B cell (primary cell): ENCODE measurements at regions not wholly inside any gene's neighbourhood (a gene's known extent, or its start where the extent isn't known, plus 50 kb on each side); places are given as distances from the start of the nearest gene placed in this dataset.

Experiments used
- ATAC-seq: fragments of 200-7000 bp; cut with Tn5 transposase; one replicate; pipeline ENCODE4 v1.10.0; 2021; ENCODE audit warnings: low read depth, mild to moderate bottlenecking, moderate number of reproducible peaks, moderate library complexity
- CTCF ChIA-PET: fragments of 350-600 bp; sonication (Branson Sonifier 250); formaldehyde crosslinking; loops from one replicate; lab custom pipeline; 2021; ENCODE audit warnings: antibody characterized with exemption, inconsistent platforms; lab: Charles Lee
- POLR2A ChIA-PET: fragments of 350-600 bp; sonication (Branson Sonifier 250); formaldehyde crosslinking; loops from one replicate; lab custom pipeline; 2021; ENCODE audit warnings: antibody characterized with exemption; lab: Charles Lee
- DNase-seq: peaks from one replicate; pipeline ENCODE4 v3.0.0; 2013
- H2AFZ ChIP-seq: 2 replicates; pipeline ENCODE4 v1.6.1; 2012; ENCODE audit warnings: mild to moderate bottlenecking, low read depth, low read length; ENCODE audit not compliant: insufficient read depth, poor library complexity, severe bottlenecking
- H3K27ac ChIP-seq, 2 donors: 1 replicate in 1 of 2; 2 replicates in 1 of 2; pipeline ENCODE4 v1.5.1; 2012 to 2013; ENCODE audit warnings: low read length in 2 of 2, mild to moderate bottlenecking in 2 of 2, moderate library complexity in 1 of 2
- H3K27me3 ChIP-seq, 4 experiments: fragments of 200-600 bp in 1 of 4; sonication (generic) in 1 of 4; replicated peaks in 1 of 4; 1 replicate in 2 of 4; 2 replicates in 2 of 4; pipeline versions ENCODE4 v1.6.1 to v1.7.0; 2013 to 2016; ENCODE audit warnings: low read length in 3 of 4, mild to moderate bottlenecking in 2 of 4, mixed read lengths in 1 of 4, moderate library complexity in 1 of 4; ENCODE audit not compliant: insufficient read depth in 4 of 4, control insufficient read depth in 3 of 4; ENCODE audit errors: control extremely low read depth in 1 of 4
- H3K36me3 ChIP-seq, 2 experiments: replicated peaks in 1 of 2; 1 replicate in 1 of 2; 2 replicates in 1 of 2; pipeline versions ENCODE4 v1.6.1 to v1.7.1; 2013; ENCODE audit warnings: low read length in 1 of 2; ENCODE audit not compliant: insufficient read depth in 2 of 2, control insufficient read depth in 1 of 2; ENCODE audit errors: control extremely low read depth in 1 of 2, extremely low read depth in 1 of 2
- H3K4me1 ChIP-seq, 2 donors: fragments of 200-600 bp in 1 of 2; sonication (generic) in 1 of 2; 1 replicate in 1 of 2; 2 replicates in 1 of 2; pipeline versions ENCODE4 v1.5.1 to v1.6.1; 2013 to 2017; ENCODE audit warnings: low read length in 2 of 2; ENCODE audit not compliant: control insufficient read depth in 2 of 2, insufficient read depth in 2 of 2
- H3K4me2 ChIP-seq: replicated peaks from 2 replicates; pipeline ENCODE3; 2012; ENCODE audit warnings: mild to moderate bottlenecking, low read depth, low read length; ENCODE audit not compliant: poor library complexity, severe bottlenecking
- H3K4me3 ChIP-seq, 5 experiments: fragments of 200-600 bp in 1 of 5; sonication (generic) in 1 of 5; 1 replicate in 3 of 5; 2 replicates in 2 of 5; pipeline versions ENCODE4 v1.5.1 to v1.7.0; 2011 to 2016; ENCODE audit warnings: low read length in 4 of 5, mild to moderate bottlenecking in 4 of 5, low read depth in 2 of 5, control low read depth in 1 of 5, moderate library complexity in 1 of 5; ENCODE audit not compliant: insufficient read depth in 1 of 5; ENCODE audit errors: control extremely low read depth in 1 of 5, extremely low read depth in 1 of 5
- H3K79me2 ChIP-seq: fragments of 200-600 bp; sonication (generic); one replicate; pipeline ENCODE4 v1.6.0; 2016; ENCODE audit warnings: low read length; ENCODE audit not compliant: control insufficient read depth, insufficient read depth
- H3K9ac ChIP-seq: fragments of 200-600 bp; sonication (generic); 2 replicates; pipeline ENCODE4 v1.6.1; 2017; ENCODE audit warnings: mild to moderate bottlenecking, low read length, moderate library complexity
- H3K9me3 ChIP-seq, 3 donors: one replicate each; pipeline versions ENCODE4 v1.6.1 to v1.7.1; 2013; ENCODE audit warnings: low read length in 2 of 3; ENCODE audit not compliant: control insufficient read depth in 2 of 3, insufficient read depth in 1 of 3; ENCODE audit errors: control extremely low read depth in 1 of 3
- H4K20me1 ChIP-seq: 2 replicates; pipeline ENCODE4 v1.6.0; 2012; ENCODE audit warnings: mild to moderate bottlenecking, low read length; ENCODE audit not compliant: insufficient read depth, control insufficient read depth, poor library complexity, severe bottlenecking
- H3K27ac Mint-ChIP-seq: one replicate; pipeline ENCODE4 v1.8.0; 2021; ENCODE audit warnings: mixed read lengths
- H3K27me3 Mint-ChIP-seq: one replicate; pipeline ENCODE4 v1.8.0; 2021; ENCODE audit warnings: mixed read lengths
- H3K4me1 Mint-ChIP-seq: one replicate; pipeline ENCODE4 v1.8.0; 2021; ENCODE audit warnings: mixed read lengths
- H3K4me3 Mint-ChIP-seq: one replicate; pipeline ENCODE4 v1.8.0; 2021; ENCODE audit warnings: mixed read lengths
- H3K9me3 Mint-ChIP-seq: one replicate; pipeline ENCODE4 v1.8.0; 2022; ENCODE audit warnings: mixed read lengths; ENCODE audit not compliant: insufficient read depth
- EZH2 ChIP-seq: IDR thresholded peaks from 2 replicates; pipeline ENCODE4 v1.6.1; 2012; ENCODE audit warnings: borderline replicate concordance, low read depth, mild to moderate bottlenecking, moderate library complexity, low read length; ENCODE audit not compliant: insufficient read depth, poor library complexity, severe bottlenecking
- WGBS: methylation state at CpG from one replicate; pipeline ENCODE4 v1.1.5; 2013; ENCODE audit warnings: missing lambda C conversion rate; ENCODE audit not compliant: insufficient coverage; 5-methylcytosine and 5-hydroxymethylcytosine counted together
- intact Hi-C: fragments of 100-400 bp; cut with micrococcal nuclease; formaldehyde crosslinking; loops from one replicate; pipeline ENCODE4 v1.10.0; 2022
- TF ChIP-seq, protein P1 (sequence below): fragments of 200-600 bp; IDR thresholded peaks from one replicate; pipeline ENCODE4 v1.8.0; 2022; ENCODE audit warnings: antibody characterized with exemption, mild to moderate bottlenecking

DNA sequence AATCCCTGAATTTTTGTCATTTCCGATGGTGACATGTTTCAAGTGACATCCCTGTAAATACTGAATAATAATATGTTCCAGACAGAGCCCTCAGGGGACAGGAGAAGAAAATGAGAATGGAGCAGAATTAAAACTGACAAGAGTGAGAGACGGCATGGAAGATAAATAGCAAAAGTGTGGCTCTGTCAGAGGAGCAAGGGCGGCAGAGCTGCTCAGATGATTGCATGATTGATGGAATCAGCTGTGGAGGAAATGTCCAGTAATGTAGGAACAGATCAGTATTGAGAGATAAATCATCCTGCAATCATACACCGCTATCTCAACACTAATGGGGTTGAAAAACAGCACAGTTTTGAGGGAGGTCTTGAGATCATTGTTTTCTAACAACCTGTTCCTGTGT is 350.3 kb downstream of the STIM2 start:
- H3K9me3 Mint-ChIP-seq = no peaks in the 10 kb centered on the region
- CTCF ChIA-PET = no interaction called here
- Histone ChIP-seq H2AFZ (no peak overlapping the region), H3K27ac (no peak overlapping the region), H3K4me1 (no peaks in the 10 kb centered on the region), H3K9ac (no peak overlapping the region), H4K20me1 (no peaks in the 10 kb centered on the region), H3K79me2 (no peaks in the 10 kb centered on the region), H3K4me3 (no peak overlapping the region), H3K4me2 (no peak overlapping the region), H3K9me3 (no peaks in the 10 kb centered on the region), H3K36me3 (no peaks in the 10 kb centered on the region), H3K27me3 (no peaks in the 10 kb centered on the region)
- H3K4me1 Mint-ChIP-seq = no peaks in the 10 kb centered on the region
- POLR2A ChIA-PET = no interaction called here
- intact Hi-C loops = no loop called here
- 71% methylated on average over 1 of the region's 4 CpGs for WGBS
- H3K4me3 Mint-ChIP-seq = no peak overlapping the region
- no peaks in the 10 kb centered on the region for H3K27me3 Mint-ChIP-seq
- H3K27ac Mint-ChIP-seq = no peak overlapping the region
- no peak for TF ChIP-seq EZH2
- TF ChIP-seq, protein P1, sequence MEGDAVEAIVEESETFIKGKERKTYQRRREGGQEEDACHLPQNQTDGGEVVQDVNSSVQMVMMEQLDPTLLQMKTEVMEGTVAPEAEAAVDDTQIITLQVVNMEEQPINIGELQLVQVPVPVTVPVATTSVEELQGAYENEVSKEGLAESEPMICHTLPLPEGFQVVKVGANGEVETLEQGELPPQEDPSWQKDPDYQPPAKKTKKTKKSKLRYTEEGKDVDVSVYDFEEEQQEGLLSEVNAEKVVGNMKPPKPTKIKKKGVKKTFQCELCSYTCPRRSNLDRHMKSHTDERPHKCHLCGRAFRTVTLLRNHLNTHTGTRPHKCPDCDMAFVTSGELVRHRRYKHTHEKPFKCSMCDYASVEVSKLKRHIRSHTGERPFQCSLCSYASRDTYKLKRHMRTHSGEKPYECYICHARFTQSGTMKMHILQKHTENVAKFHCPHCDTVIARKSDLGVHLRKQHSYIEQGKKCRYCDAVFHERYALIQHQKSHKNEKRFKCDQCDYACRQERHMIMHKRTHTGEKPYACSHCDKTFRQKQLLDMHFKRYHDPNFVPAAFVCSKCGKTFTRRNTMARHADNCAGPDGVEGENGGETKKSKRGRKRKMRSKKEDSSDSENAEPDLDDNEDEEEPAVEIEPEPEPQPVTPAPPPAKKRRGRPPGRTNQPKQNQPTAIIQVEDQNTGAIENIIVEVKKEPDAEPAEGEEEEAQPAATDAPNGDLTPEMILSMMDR = no peak
- ATAC-seq (no peak), DNase-seq (no peak)

DNA sequence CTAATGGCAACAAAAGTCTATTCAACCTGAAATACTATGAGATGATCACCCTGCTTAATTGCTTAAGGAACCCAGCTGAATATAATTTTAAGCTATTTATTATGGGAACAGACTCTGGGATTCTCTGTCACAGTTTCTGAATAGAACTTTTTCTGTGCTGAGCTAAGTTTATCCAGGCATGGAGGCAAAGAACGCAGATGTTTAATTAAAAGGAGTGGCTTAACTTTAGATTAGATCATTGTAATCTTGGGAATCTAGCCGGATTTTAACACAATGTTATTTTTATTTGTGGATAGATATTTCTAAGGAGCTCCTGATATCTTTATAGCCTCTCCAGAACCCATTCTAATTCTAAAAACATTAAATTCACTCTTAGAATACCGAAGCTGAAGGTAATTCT is 353.4 kb downstream of the STIM2 start:
- ATAC-seq (no peak), DNase-seq (no peak)
- no peak overlapping the region for H2AFZ ChIP-seq
- no peaks in the 10 kb centered on the region for H3K79me2 ChIP-seq
- ChIA-PET POLR2A (no interaction called here), CTCF (no interaction called here)
- 80% methylated on average over 1 of the region's 3 CpGs for WGBS
- H3K4me3 ChIP-seq = no peak overlapping the region
- TF ChIP-seq, protein P1 = no peak
- TF ChIP-seq EZH2 = no peak
- no peaks in the 10 kb centered on the region for H3K27me3 ChIP-seq
- H3K9ac ChIP-seq = no peak overlapping the region
- no peak overlapping the region for H3K4me2 ChIP-seq
- H3K27ac ChIP-seq = no peak overlapping the region
- H3K36me3 ChIP-seq = no peaks in the 10 kb centered on the region
- H3K9me3 ChIP-seq = no peaks in the 10 kb centered on the region
- Mint-ChIP-seq H3K27ac (no peak overlapping the region), H3K4me3 (no peak overlapping the region), H3K4me1 (no peaks in the 10 kb centered on the region), H3K27me3 (no peaks in the 10 kb centered on the region), H3K9me3 (no peaks in the 10 kb centered on the region)
- no peaks in the 10 kb centered on the region for H3K4me1 ChIP-seq
- no peaks in the 10 kb centered on the region for H4K20me1 ChIP-seq
- intact Hi-C loops = no loop called here
